Stimulated activated CD4-positive, alpha-beta T cell treated with anti-CD3 and anti-CD28 coated beads, Interleukin-1b, Interleukin-23, amount 100 ng/mL, for 4 hours (primary cell): ENCODE measurements at regions not wholly inside any gene's neighbourhood (a gene's known extent, or its start where the extent isn't known, plus 50 kb on each side); places are given as distances from the start of the nearest gene placed in this dataset.

Source experiments
- DNase-seq, 2 donors: peaks; one replicate each; pipeline ENCODE4 v3.0.0-alpha.2; 2020; ENCODE audit warnings: low read depth in 2 of 2

DNA sequence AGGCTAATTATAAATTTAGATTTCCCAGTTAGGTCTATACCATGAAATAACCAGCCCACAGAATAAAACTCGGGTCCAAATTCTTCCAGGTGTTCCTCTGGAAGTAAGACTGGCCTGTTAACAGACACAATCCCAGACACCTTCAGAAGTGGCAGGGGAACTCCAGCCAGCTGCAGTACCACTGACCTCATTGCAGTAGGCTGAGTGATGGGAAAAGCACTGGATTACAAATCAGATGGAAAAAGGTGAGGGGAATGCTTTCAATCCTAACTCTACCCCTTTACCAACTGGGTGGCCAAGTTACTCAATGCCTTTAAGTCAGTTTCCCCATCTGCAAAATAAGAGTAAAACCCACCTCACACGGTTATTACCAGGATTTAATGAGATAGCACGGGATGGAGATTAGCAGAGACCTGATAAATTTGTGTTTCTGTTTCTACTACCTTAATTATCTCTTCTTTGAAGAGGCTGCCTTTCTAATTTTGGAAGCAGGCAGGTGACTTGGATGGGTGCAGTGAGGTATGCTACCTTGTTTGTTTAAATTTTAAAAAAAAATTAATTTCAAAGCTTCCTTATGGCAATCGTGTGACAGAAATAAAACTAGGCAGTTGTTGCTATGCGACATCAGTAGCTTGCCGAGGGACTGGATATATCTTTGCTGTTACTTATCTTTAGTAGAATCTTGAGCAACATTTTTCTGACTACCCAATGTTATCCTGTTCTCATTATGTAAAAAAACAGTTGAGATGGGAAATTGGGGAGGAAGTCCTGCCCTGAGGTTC lies 167.3 kb upstream of the GRIN2B start:
- DNase-seq = no peak

GRCh38 chr12:14153803-14154202 lies 172.4 kb upstream of the GRIN2B start:
- DNase-seq = no peak

- no peak for DNase-seq
Observed at GRCh38 chr12:14156606-14157005, 175.2 kb upstream of the GRIN2B start.

- no peak for DNase-seq
Observed at GRCh38 chr12:14157088-14157747, 175.8 kb upstream of the GRIN2B start.

DNA sequence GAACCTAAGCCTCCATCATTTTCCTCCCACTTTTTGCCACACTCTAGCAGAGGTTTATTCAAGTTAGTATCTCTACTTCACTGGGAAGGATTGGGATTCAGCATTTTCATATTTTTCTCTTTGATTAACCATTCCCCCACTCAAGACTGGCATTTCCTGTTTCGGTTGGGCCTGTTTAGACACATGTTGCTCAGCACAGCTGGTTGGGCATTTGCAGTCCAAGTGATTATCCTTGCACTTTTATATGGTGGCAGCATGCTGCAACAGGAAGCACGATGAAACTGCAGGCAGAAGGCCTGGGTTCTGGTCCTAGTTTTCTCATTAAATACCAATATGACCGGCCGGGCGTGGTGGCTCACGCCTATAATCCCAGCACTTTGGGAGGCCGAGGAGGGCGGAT lies 182.9 kb upstream of the GRIN2B start:
- no peak for DNase-seq

GRCh38 chr12:14167005-14167628 lies 185.7 kb upstream of the GRIN2B start:
- peak; percentile 5 to 18 for DNase-seq

- no peak for DNase-seq
Observed at GRCh38 chr12:14169281-14169680, 187.9 kb upstream of the GRIN2B start.

DNA sequence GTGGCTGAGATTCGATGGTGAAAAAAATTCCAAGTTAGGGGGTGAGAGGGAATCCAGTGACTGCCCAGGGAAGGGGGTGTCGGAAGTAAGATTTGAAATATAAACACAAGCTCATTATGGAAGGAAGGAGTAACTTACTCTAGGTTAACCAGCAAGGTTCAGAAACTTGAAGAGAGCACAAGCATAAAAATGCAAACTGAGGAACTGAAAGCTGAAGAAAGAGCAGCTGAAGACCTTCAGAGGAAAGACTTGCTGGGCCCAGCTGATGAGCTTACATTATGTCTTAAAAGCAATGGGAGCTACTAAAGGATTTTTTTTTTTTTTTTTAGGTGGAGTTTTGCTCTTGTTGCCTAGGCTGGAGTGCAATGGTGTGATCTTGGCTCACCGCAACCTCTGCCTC lies 189.7 kb upstream of the GRIN2B start:
- no peak for DNase-seq

DNA sequence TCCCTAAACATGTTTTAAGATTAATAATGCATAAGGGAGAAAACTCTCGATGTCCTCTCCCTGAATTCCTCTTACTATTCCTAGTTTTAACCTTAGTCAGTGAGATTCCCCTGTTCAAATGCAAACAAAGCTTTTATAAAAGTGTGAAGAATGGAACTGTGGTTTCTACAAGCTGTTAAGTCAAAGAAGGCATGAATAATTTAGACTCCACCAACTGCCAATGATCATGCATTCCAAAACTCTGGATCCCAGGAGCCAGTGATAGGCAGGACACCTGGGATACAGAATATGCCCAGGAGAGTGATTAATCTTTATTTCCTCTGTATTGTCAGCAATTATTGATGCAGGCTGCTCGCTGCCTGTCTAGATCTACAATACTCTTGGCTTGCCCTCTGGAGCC lies 190.3 kb upstream of the ATF7IP start:
- no peak for DNase-seq

DNA sequence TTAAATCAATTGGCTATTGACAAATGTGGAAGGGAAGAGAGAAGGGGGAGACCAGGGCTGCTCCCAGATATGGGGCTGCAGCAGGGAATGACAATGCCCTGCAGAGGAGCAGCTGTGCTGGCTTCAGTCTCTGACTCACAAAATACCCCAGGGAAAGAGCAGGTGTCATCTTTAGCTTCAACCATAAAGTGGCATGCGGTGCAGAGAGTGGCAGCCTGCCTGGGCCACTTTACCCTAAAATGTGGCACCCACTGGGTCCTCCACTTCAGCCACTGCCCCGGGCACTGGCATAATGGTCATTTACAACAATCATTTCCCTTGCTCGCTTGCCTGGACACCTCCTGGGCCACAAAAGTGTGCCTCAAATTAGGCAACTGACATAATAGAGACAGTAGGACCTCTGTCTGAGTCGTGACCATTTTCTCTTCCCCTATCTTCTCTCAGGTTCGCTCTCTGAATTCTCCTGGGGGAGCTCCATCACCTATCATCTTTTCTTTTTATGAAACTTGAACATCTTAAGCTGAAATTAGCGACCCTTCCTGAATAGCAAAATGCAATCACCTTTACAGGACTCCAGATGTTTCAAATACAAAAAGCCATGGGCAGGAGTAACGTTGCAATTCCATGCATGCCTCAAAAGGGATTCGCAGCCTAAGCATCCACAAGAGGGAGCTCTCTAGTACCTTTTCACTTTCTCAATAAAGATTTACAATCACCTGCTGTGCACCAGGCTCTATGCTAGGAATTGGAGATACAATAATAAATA lies 179.9 kb upstream of the ATF7IP start:
- no peak for DNase-seq

DNA sequence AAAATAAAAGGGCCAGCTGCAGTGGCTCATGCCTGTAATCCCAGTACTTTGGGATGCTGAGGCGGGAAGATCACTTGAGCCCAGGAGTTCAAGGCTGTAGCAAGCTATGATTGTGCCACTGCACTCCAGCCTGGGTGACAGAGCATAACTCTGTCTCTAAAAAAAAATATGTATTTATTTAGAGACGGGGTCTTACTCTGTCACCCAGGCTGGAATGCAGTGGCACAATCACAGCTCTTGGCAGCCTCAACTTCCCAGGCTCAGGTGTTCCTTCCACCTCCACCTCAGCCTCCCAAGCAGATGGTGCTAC lies 179.3 kb upstream of the ATF7IP start:
- DNase-seq = no peak

DNA sequence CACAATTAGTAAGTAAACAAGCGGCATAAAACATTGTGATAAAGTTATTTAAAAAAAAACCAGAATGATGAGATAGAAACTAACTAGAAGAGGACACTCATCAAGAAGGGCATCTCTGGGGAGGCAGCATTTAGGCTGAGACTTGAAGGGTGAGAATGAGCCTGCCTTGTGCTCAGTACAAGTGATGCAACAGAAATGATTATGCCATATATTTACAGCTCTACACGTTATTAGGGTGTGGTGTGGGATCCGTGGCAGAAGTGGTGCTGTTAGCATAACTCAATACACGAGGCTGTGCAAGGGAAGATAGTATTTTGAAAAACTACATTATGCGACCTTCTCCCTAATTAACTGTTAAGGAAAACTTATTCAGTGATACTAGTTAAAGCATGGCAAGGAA lies 178.5 kb upstream of the ATF7IP start:
- no peak for DNase-seq

- DNase-seq = no peak
Observed at GRCh38 chr12:14187966-14188365, 177.5 kb upstream of the ATF7IP start.

GRCh38 chr12:14188744-14189143 lies 176.7 kb upstream of the ATF7IP start:
- no peak for DNase-seq

DNA sequence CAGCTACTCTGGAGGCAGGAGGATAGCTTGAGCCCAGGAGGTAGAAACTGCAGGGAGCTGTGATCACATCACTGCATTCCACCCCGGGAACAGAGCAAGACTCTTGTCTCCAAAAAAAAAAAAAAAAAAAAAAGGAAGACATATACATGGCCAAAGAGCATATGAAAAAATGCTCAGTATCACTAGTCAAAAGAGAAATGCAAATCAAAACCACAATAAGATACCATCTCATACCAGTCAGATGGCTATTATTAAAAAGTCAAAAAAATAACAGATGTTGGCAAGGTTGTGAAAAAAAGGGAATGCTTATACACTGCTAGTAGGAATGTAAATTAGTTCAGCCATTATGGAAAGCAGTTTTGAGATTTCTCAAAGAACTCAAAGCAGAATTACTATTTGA lies 174.8 kb upstream of the ATF7IP start:
- DNase-seq = no peak

- no peak for DNase-seq
Observed at GRCh38 chr12:14191612-14192011, 173.9 kb upstream of the ATF7IP start.

DNA sequence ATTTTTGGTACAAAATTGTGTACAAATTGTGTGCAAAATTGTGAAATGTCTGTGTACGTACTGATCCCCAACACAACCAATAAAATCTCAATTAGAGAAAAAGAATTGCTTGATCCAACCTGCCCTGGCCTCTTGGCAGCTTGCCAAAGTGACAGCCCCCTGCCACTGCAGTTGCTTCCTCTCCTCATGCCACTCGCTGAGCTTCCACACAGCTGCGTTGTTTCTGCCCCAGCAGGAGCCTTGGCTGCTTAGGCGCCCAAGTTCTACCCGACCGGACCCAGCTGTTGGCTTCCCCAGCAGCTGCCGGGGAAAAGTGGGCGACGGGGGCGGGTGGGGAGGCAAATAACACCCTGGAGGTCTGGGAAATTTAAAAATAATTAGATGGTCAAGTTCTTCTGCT lies 171.8 kb upstream of the ATF7IP start:
- DNase-seq = no peak

DNA sequence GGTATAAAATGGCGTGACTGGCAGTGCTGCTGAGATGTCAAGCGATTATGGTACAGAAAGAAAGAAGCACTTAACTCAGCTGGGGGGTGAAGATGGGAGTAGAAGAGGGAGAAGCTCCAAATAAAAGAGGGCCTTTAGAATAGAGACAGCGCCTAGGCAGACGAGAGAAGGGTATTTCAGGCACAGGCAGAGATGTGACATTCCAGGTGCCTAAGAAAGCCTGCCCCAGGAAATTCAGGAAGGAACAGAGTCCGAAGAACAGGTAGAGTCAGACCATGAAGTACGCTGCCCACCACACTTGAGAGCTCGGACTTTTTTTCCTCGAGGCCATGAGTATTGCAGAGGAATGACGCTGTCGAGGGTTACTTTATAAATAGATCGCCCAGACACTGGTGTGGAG lies 170.9 kb upstream of the ATF7IP start:
- no peak for DNase-seq

DNA sequence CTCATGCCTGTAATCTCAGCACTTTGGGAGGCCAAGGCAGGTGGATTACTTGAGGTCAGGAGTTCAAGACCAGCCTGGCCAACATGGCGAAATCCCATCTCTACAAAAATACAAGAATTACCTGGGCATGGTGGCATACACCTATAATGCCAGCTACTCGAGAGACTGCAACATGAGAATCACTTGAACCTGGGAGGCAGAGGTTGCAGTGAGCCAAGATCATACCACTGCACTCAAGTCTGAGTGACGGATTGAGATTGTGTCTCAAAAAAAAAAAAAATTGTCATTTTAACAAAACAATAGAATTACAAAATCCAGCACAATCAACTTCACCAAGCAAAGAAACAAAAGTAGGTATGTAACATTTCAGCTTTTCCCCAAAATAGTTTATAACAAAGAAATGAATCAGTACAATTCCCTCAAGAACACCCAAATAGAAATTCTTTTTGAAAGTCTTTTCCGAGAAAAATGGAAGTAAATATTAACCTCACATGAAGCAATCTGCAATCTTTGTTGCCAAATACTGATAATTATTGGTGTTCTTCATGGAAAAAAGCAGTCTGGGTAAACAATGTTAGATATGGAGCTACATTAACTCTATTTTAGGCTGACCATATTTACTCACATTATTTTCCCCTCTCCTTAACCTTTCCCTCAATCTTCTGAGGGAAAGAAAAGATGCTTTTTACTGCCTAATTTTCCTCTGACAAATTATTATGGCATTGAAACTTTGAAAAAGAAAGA lies 165.9 kb upstream of the ATF7IP start:
- DNase-seq = no peak

- no peak for DNase-seq
Observed at GRCh38 chr12:14200598-14200997, 164.9 kb upstream of the ATF7IP start.

DNA sequence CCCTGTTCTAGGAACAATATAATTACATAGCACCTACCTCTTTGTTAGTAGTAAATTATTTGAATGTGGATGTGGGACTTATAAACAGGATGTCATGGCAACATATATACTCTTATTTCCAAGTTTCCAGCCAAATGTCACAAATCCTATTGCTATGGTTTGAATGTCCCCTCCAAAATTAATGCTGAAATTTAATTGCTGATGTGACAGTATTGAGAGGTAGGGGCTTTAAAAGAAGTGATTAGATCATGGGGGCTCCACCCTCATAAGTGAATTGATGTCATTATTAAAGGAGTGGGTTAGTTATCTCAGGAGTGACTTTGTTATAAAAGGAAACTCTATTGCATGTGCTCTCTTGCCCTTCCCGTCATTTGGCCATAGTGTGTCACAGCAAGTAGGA lies 164.2 kb upstream of the ATF7IP start:
- DNase-seq = no peak
